ENCODE measurements at regions not wholly inside any gene's neighbourhood (a gene's known extent, or its start where the extent isn't known, plus 50 kb on each side); places are given as distances from the start of the nearest gene placed in this dataset.

DNA sequence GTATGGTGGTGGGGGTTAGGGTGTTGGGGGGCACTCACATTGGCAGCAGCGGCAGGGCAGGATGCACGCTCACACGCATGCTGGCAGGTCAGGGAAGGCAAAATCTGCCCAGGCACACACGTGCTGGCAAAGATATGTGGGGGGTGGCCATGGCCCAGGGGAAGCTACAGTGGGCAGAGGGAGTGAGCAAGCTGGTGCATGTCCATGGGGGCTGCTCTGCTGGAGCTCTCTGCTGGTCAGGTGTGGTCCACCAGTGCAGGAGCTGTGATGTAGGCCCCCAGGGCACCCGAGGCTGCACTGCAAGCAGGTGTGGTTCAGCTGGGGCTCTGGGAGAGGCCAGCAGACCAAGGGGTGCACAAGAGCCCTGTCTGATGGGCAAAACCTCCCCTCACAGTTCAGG is 491.5 kb upstream of the TNP1 start:
- TF ChIP-seq, protein P1, sequence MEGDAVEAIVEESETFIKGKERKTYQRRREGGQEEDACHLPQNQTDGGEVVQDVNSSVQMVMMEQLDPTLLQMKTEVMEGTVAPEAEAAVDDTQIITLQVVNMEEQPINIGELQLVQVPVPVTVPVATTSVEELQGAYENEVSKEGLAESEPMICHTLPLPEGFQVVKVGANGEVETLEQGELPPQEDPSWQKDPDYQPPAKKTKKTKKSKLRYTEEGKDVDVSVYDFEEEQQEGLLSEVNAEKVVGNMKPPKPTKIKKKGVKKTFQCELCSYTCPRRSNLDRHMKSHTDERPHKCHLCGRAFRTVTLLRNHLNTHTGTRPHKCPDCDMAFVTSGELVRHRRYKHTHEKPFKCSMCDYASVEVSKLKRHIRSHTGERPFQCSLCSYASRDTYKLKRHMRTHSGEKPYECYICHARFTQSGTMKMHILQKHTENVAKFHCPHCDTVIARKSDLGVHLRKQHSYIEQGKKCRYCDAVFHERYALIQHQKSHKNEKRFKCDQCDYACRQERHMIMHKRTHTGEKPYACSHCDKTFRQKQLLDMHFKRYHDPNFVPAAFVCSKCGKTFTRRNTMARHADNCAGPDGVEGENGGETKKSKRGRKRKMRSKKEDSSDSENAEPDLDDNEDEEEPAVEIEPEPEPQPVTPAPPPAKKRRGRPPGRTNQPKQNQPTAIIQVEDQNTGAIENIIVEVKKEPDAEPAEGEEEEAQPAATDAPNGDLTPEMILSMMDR (conservative IDR thresholded peaks at IDR 0.05; ENCODE audit: low read depth in 2 of 2) = no peak
- TF ChIP-seq EZH2 (IDR thresholded peaks at IDR 0.05; ENCODE audit: low read depth, unreplicated experiment) (no peak), ZNF331 (CRISPR knock-in tag; IDR thresholded peaks at IDR 0.05; ENCODE audit: low read depth) (no peak), JUNB (IDR thresholded peaks at IDR 0.05; ENCODE audit: unreplicated experiment) (no peak), POLR2AphosphoS5 (IDR thresholded peaks at IDR 0.05; ENCODE audit: low read depth) (no peak), EZH2phosphoT487 (IDR thresholded peaks at IDR 0.05; ENCODE audit: unreplicated experiment) (no peak)
- TF ChIP-seq, protein P2, sequence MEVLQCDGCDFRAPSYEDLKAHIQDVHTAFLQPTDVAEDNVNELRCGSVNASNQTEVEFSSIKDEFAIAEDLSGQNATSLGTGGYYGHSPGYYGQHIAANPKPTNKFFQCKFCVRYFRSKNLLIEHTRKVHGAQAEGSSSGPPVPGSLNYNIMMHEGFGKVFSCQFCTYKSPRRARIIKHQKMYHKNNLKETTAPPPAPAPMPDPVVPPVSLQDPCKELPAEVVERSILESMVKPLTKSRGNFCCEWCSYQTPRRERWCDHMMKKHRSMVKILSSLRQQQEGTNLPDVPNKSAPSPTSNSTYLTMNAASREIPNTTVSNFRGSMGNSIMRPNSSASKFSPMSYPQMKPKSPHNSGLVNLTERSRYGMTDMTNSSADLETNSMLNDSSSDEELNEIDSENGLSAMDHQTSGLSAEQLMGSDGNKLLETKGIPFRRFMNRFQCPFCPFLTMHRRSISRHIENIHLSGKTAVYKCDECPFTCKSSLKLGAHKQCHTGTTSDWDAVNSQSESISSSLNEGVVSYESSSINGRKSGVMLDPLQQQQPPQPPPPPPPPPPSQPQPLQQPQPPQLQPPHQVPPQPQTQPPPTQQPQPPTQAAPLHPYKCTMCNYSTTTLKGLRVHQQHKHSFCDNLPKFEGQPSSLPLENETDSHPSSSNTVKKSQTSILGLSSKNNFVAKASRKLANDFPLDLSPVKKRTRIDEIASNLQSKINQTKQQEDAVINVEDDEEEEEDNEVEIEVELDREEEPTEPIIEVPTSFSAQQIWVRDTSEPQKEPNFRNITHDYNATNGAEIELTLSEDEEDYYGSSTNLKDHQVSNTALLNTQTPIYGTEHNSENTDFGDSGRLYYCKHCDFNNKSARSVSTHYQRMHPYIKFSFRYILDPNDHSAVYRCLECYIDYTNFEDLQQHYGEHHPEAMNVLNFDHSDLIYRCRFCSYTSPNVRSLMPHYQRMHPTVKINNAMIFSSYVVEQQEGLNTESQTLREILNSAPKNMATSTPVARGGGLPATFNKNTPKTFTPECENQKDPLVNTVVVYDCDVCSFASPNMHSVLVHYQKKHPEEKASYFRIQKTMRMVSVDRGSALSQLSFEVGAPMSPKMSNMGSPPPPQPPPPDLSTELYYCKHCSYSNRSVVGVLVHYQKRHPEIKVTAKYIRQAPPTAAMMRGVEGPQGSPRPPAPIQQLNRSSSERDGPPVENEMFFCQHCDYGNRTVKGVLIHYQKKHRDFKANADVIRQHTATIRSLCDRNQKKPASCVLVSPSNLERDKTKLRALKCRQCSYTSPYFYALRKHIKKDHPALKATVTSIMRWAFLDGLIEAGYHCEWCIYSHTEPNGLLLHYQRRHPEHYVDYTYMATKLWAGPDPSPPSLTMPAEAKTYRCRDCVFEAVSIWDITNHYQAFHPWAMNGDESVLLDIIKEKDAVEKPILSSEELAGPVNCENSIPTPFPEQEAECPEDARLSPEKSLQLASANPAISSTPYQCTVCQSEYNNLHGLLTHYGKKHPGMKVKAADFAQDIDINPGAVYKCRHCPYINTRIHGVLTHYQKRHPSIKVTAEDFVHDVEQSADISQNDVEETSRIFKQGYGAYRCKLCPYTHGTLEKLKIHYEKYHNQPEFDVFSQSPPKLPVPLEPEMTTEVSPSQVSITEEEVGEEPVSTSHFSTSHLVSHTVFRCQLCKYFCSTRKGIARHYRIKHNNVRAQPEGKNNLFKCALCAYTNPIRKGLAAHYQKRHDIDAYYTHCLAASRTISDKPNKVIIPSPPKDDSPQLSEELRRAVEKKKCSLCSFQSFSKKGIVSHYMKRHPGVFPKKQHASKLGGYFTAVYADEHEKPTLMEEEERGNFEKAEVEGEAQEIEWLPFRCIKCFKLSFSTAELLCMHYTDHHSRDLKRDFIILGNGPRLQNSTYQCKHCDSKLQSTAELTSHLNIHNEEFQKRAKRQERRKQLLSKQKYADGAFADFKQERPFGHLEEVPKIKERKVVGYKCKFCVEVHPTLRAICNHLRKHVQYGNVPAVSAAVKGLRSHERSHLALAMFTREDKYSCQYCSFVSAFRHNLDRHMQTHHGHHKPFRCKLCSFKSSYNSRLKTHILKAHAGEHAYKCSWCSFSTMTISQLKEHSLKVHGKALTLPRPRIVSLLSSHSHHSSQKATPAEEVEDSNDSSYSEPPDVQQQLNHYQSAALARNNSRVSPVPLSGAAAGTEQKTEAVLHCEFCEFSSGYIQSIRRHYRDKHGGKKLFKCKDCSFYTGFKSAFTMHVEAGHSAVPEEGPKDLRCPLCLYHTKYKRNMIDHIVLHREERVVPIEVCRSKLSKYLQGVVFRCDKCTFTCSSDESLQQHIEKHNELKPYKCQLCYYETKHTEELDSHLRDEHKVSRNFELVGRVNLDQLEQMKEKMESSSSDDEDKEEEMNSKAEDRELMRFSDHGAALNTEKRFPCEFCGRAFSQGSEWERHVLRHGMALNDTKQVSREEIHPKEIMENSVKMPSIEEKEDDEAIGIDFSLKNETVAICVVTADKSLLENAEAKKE (CRISPR knock-in tag; IDR thresholded peaks at IDR 0.05) = no peak
- TF ChIP-seq, protein P3, sequence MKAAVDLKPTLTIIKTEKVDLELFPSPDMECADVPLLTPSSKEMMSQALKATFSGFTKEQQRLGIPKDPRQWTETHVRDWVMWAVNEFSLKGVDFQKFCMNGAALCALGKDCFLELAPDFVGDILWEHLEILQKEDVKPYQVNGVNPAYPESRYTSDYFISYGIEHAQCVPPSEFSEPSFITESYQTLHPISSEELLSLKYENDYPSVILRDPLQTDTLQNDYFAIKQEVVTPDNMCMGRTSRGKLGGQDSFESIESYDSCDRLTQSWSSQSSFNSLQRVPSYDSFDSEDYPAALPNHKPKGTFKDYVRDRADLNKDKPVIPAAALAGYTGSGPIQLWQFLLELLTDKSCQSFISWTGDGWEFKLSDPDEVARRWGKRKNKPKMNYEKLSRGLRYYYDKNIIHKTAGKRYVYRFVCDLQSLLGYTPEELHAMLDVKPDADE (IDR thresholded peaks at IDR 0.05) = no peak
- TF ChIP-seq, protein P4, sequence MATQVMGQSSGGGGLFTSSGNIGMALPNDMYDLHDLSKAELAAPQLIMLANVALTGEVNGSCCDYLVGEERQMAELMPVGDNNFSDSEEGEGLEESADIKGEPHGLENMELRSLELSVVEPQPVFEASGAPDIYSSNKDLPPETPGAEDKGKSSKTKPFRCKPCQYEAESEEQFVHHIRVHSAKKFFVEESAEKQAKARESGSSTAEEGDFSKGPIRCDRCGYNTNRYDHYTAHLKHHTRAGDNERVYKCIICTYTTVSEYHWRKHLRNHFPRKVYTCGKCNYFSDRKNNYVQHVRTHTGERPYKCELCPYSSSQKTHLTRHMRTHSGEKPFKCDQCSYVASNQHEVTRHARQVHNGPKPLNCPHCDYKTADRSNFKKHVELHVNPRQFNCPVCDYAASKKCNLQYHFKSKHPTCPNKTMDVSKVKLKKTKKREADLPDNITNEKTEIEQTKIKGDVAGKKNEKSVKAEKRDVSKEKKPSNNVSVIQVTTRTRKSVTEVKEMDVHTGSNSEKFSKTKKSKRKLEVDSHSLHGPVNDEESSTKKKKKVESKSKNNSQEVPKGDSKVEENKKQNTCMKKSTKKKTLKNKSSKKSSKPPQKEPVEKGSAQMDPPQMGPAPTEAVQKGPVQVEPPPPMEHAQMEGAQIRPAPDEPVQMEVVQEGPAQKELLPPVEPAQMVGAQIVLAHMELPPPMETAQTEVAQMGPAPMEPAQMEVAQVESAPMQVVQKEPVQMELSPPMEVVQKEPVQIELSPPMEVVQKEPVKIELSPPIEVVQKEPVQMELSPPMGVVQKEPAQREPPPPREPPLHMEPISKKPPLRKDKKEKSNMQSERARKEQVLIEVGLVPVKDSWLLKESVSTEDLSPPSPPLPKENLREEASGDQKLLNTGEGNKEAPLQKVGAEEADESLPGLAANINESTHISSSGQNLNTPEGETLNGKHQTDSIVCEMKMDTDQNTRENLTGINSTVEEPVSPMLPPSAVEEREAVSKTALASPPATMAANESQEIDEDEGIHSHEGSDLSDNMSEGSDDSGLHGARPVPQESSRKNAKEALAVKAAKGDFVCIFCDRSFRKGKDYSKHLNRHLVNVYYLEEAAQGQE (IDR thresholded peaks at IDR 0.05; ENCODE audit: unreplicated experiment) = no peak
